Tibial nerve (tissue), 3 donors: ENCODE measurements at regions not wholly inside any gene's neighbourhood (a gene's known extent, or its start where the extent isn't known, plus 50 kb on each side); places are given as distances from the start of the nearest gene placed in this dataset.

Experiments
- POLR2A ChIP-seq, 2 donors: fragments of 450-650 bp; IDR thresholded peaks; one replicate each; pipeline ENCODE4 v1.6.1; 2017; ENCODE audit warnings: antibody characterized with exemption in 2 of 2, mild to moderate bottlenecking in 2 of 2, moderate library complexity in 2 of 2
- TF ChIP-seq, protein P1 (sequence below), 5 experiments: fragments of 200-600 bp in 3 of 5; fragments of 450-650 bp in 2 of 5; sonication (generic) in 3 of 5; IDR thresholded peaks; one replicate each; pipeline ENCODE4 v1.5.1; 2016 to 2019; ENCODE audit warnings: antibody characterized with exemption in 5 of 5, mild to moderate bottlenecking in 3 of 5, moderate library complexity in 2 of 5

DNA sequence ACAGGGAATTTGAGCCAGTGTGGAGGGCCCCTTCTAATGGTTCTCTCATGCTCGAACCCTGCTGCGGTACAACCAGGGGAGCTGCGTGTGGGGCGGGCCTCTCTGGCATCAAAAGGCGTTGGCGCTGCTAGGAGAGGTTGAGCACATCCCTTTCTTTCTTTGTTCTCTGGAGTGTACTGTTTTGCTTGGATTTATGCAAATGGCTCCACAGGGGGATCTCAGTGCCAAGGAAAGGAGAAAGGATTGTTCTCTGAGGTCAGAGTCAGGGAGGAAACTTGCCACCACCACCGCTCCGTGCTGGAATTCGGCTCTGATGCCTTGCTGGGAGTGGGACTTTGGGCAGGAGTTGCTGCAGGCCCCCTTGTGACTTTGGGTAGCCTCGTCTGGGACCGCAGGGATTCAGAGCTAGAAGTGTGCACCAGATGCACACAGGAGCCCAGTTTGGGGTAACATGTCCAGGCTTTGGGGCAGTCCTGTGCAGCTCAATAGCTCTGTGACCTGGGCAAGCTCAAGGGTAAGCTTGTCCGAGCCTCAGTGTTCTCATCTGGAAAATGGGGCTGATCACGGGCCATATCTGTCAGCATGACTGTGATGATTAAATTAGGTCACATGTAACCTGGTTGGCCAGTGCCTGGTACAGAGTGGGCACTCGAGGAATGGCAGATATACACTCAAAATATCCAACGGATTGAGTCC lies 353.0 kb upstream of the EEF2KMT start:
- TF ChIP-seq, protein P1, sequence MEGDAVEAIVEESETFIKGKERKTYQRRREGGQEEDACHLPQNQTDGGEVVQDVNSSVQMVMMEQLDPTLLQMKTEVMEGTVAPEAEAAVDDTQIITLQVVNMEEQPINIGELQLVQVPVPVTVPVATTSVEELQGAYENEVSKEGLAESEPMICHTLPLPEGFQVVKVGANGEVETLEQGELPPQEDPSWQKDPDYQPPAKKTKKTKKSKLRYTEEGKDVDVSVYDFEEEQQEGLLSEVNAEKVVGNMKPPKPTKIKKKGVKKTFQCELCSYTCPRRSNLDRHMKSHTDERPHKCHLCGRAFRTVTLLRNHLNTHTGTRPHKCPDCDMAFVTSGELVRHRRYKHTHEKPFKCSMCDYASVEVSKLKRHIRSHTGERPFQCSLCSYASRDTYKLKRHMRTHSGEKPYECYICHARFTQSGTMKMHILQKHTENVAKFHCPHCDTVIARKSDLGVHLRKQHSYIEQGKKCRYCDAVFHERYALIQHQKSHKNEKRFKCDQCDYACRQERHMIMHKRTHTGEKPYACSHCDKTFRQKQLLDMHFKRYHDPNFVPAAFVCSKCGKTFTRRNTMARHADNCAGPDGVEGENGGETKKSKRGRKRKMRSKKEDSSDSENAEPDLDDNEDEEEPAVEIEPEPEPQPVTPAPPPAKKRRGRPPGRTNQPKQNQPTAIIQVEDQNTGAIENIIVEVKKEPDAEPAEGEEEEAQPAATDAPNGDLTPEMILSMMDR (IDR thresholded peaks at IDR 0.05) = no peak
- no peak for TF ChIP-seq POLR2A (IDR thresholded peaks at IDR 0.05)
